Activated naive CD8-positive, alpha-beta T cell treated with anti-CD3 and anti-CD28 coated beads, Interleukin-2, amount 50 U/mL, for 16 hours (primary cell): ENCODE measurements at regions not wholly inside any gene's neighbourhood (a gene's known extent, or its start where the extent isn't known, plus 50 kb on each side); places are given as distances from the start of the nearest gene placed in this dataset.

Experiments used
- DNase-seq: peaks from one replicate; pipeline ENCODE4 v3.0.0-alpha.2; 2020; ENCODE audit warnings: low read depth, low spot score

DNA sequence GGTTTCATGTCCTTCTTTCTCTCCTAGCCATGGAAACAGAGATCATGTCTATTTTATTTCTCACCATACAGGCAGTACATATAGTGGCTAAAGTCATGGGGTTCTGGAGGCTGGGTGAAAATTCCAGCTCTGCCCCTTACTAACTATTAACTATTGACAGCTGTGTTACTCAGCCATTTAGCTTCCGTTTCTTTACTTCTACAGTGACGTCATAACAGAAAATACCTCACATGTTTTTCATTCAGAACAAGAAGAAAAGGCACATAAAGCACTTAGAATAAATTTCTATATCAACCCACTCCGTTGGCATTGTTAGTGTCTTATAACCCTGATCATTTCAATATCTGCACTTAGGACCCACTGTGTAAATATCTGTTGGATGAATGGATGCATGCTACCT, 1506.9 kb upstream of the TMEM132C start:
- DNase-seq, result no peak

DNA sequence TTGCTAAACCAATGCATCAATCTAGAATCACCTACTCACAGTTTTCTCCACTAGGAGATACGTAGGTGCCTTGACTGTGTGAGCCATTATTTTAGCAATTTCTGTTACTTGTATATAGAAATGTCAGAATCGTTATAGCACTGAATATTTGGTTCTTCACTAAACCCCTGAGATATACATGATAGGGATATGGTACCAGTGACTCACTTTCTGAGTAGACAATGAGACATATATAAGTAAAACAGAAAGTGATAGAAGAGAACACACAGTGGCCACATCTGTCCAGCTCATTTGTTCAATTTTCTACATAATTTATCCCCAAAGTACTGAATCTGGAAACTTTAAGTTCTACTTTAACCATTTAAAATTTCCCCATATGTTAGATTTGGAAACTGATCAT, 1505.5 kb upstream of the TMEM132C start:
- DNase-seq, result no peak

DNA sequence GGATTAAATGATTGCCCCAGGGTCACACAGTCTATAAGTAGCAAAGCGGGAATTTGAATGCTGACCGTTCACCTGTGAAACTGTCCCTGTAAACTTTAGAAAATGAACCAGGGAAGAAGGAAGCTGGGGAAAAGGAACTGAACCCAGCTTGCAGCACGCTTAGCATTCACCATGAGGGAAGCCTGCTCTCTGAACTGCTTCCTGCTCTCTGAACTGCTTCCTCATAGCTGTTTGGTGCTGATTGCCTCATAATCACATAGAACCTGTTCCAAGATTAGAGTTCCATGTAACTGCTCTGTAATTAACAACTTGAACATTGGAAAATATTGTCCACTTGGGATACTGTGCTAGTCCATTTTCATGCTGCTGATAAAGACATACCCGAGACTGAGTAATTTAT, 1504.8 kb upstream of the TMEM132C start:
- no peak for DNase-seq

DNA sequence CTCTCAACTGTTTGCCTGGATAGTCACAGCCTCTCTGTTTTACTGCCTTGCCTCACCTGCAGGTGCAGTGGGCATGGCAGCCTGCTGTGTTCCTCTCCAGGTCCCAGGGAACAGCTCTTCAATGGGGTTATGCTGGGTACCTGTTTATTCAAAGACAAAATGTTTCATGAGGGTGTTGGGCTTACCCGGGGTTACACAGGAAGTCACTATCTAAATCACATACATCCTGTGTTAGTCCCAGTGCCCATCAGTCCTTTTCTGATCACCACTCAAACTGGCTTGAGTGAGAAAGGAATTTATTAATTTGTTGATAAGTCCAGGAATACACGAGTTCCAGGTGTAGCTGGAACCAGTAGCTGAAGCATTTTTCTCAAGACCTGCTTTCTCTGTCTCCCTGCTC, 1503.6 kb upstream of the TMEM132C start:
- no peak for DNase-seq

DNA sequence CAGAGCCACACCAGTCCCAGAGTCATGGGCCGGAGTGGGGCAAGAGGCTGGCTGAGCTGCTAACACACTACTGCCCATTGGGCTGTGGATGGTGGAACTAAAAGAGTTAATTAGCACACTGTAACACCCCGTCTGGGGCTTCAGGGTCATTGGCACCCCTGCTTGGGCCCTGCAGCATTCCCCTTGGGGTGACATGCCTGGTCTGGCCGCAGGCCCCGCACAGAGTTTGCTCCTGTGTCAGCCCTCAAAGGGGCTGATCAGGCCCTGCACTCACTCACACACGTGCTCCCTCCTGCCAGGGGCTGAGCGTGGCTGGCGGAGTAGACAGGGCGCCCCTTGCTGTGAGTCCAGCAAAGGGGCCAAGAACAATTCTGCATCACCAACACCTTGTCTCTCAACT, 1499.6 kb upstream of the TMEM132C start:
- DNase-seq, result no peak

DNA sequence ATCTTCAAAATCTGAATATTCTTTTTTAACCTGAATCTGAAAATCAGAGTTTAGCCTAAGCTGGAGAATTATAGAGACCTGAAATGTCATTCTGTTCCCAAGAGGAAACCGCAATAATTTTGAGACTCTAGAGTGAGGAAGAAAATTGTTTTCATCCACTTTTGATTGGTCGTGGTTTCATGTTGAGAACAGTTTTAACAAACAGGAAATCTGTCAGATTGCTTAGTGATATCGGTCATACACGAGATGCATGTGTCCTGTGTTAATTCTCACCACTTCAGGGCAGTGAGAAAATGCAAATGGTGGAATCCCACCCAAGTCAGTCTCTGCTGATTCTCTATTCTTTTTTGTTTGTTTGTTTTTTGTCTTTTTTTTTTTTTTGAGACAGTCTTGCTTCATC, 1498.5 kb upstream of the TMEM132C start:
- DNase-seq, result no peak

DNA sequence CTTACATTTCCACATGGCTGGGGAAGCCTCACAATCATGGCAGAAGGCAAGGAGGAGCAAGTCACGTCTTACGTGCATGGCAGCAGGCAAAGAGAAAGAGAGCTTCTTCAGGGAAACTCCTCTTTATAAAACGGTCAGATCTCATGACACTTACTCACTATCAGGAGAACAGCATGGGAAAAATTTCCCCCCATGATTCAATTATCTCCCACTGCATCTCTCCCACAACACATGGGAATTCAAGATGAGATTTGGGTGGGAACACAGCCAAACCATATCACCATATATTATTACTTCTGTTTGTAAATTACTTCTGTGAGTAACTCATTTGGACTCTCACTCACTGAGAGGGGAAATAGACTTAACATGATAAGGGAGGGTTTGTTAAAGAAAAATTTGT, 1496.8 kb upstream of the TMEM132C start:
- no peak for DNase-seq

DNA sequence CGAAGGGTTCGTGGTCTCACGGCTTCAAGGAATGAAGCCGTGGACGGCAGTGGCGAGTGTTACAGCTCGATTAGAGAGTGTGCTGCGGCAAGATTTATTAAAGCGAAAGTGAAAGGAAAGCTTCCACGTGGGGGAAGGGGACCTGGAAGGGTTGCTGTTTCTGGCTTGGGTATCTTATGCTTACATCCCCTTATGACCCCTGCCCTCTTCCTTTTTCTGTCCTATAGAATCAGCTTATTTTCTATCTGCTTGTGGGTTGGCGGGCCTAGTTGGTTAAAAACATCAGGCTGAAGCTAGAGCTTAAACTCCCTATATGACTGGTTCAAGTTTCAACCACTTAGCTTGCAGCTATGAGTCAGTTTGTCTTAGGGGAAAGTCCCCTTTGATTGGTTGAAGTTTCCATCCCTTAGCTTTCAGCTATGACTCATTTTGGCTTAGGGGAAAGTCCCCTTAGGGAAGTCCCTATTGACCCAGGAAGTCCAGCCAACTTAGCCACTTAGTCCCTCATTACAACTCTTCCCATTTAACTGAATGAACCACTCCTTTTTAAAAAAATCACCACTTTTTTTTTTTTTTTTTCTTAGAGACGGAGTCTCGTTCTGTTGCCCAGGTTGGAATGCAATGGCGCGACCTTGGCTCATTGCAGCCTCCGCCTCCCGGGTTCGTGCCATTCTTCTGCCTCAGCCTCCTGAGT, 1494.7 kb upstream of the TMEM132C start:
- DNase-seq, result no peak

DNA sequence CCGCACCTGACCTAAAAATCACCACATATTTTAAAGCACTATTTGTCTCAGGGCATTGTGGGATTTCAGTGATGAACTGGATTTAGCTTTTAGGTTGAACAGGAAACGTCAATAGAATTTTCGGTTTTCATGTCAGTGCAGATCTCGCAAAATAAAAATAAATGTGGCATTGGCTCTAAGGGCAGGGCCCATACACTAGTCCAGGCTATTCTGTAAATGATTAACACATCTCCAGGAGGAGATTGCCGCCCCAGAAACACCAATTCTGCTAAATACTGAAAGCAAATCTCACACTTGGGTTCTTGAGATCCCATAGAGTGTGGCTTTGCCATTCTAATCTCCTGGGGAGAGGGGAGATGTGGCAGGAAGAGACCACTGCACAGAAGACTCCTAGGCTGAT, 1494.0 kb upstream of the TMEM132C start:
- no peak for DNase-seq

DNA sequence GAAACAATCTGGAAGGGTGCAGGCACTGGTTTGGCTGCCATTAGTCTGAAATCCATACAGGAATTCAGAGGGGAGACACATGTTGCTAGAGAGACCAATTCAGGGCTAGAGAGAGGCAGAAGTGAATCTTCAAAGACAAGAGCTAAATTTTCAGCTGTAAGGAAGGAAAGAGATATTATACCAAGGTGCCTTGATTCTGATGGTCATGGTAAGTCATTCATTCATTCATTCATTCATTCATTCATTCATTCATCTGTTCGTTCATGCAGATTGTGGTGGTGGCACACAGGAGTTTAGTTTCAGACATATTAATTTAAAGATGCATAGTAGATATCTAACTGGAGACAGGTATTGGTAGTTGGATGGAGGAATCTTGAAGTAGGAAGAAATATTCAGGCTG, 1493.5 kb upstream of the TMEM132C start:
- DNase-seq, result no peak

DNA sequence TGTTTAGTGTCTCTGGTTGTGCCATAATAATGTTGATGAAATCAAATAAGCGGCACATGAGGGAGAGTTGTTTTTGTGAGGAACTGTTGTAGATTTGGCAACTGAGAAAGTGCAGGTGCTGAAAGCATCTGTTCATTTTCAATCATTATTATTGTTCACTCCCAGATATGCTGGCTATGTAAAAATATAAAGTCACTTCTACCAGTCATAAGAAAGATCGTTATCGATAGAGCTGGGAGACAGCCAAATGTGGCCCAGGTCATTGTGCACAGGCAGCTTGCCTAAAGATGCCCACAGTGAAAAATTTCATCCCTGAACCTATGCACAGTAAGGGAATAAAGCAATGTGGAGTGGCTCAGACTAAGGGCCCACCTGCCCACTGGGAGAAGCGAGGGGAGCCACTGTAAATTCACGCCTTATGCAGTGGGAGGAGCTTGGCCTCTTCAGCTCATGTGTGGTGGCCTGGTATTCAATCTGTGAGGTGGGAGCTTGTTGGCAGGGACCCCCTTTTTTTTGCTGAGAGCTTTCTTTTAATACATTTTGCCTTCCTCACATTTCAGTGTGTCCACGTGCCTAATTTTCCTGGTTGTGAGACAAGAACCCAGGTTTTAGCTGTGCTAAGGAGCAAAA, 1490.8 kb upstream of the TMEM132C start:
- DNase-seq, result no peak

DNA sequence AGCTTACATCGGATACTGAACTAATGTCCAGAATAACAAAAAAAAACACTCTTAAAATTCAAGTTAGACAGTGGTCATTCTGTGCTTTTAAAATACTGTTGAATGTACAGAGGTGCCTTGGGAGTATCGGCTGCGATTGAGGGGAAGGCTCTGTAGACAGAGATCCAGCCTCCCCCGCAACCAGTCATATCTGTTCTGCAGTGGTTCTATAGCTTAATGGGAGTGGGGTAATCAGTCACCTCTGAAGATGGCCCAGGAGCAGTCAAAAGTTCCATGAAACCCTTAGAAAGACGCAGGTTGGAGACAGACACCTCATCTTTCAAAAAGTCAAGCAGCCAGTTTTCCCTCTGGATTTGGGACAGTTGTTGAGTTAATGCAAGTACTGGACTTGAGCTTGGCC, 1486.6 kb upstream of the TMEM132C start:
- DNase-seq, result no peak

DNA sequence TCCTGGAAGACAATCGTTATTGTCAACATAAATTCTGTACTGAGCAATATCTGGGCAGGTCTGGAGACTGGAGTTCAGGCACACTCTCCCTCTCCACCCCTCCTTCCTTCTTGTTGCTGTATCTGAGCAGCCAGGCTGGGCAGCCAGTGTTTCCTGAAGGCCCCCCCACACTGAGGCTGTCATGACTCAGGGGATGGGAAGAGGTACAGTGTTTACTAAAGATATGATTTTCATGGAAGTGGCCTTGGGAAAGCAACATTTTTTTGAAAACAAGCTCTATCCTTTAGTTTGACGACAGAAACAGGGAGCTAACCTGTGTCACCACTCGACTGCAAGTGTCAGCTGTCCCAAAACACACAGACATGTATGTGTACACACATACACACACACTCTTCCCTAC, 1485.4 kb upstream of the TMEM132C start:
- no peak for DNase-seq

DNA sequence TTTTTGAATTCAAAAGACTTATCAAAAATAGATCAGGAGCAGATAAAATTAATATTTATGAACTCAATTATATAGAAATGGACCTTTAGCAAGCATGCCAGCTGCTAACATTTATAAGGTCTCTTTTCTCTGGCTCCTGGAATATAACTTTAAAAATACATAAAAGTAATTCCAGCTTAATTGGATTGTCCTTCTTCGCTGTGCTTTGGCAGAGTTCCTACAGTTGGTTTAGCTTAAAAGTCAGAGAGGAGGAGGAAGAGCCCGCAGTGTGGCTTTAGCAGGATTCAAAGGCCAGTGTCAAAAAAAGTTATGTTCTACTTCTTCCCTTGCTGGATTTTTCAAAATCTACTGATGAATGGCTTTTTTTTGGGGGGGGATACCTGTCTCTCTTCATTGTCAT, 1484.9 kb upstream of the TMEM132C start:
- no peak for DNase-seq

DNA sequence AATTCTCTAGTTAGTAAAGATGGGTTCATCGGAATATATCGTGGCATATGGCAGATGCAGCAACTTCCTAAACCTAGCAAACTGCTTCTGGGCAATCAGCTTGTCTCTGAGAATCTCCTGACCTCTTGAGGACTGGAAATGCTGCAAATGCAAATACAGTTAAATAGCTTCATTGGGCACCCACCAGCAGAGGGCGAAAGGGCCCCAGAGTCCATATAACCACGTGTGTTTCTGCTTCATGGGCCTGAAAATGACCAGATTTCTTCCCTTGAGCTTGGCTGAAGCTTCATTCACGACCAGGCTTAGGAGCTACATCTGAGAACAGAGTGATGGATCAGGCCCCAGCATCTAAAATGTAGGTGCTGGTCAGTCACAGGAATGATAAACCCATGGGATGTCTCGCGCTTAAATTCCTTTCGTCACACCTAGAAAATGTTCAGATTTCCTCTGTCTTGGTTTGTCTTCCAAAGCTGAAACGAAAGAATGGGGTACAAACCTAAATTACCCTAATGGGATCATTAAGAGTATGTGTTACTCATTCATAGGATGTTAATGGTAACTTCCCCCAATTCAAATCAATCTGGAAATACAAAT, 1482.5 kb upstream of the TMEM132C start:
- no peak for DNase-seq

DNA sequence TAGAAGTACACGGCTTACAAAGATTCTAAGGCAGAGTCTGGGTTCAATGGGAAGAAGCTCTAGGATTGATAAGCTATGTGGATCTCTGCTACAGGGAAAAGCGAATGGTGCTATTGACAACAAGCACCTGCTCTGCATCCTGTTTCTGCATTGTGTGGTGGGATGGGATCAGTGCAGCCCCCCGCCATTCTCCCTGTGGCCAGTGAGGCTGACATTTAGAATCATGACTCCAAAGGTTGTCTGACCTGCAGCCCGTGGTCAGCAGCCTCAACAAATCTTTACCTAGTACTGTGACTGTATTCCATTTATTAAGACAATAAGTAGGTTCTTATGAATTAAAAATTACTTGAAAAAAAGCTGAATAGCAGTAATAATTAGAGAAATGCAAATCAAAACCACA, 1477.0 kb upstream of the TMEM132C start:
- DNase-seq, result no peak

DNA sequence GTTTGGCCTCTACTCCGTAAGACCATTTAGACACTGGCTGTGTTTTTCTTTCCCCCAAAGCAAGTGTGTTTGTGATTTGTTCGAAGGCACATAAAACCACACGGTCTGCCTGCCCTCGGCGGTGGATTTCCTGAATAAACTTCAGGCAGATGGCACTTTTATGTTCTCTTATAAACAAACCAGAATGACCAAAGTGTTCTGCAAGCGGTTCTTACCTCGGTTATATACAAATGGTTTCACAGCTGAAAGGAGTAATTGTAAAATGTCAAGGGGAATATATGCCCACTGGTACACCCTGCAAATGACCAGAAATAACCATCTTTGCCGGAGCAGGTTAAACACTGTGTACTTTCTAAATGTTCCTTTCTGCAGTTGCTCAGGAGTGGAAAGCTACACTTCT, 1475.8 kb upstream of the TMEM132C start:
- no peak for DNase-seq

DNA sequence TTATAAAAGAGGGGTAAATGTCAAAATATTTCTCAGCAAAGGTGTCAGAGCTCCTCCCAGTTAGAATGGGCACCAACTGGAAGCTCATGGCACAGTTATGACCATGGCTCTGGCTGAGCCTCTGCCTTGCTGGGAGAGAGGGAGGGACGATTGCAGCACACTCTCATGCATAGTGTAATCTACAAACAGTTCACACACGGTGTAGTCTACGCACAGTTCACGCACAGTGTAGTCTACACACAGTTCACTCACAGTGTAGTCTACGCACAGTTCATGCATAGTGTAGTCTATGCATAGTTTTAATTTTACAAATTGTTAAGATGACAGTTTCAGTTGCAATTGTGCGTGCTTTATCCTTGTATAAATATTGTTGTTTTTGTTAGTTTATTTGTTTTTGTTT, 1474.6 kb upstream of the TMEM132C start:
- DNase-seq, result no peak

DNA sequence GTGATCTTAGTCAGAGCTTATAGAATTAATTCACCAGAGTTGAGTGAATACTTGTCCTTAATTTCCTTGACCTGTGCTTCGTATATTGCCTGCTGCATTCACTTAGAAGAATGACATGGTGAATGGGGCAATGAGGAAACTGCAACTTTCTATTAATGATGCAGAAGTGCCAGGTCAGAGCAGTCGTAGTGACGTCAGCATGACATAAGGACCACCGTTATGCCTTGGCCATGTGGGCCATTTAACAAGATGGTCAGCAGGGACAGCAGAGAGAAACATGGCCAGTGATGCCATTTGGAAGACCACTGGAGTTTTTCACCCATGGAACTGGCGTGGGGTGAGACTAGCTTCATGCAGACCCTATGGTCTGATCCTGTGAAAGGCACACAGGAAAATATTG, 1469.4 kb upstream of the TMEM132C start:
- DNase-seq, result no peak

DNA sequence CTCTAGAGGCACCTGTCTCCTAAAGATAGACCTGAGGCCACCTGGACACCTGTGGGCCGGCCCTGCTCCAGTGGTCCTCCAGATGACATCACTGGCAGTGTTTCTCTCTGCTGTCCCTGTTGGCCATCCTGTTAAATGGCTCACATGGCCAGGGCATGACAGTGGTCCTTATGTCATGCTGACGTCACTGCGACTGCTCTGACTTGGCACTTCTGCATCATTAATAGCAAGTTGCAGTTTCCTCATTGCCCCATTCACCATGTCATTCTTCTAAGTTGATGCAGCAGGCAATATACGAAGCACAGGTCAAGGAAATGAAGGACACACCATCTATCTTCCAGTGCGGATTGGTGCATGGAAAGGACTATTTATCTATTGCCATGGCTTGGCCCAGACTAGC, 1468.5 kb upstream of the TMEM132C start:
- DNase-seq, result no peak

DNA sequence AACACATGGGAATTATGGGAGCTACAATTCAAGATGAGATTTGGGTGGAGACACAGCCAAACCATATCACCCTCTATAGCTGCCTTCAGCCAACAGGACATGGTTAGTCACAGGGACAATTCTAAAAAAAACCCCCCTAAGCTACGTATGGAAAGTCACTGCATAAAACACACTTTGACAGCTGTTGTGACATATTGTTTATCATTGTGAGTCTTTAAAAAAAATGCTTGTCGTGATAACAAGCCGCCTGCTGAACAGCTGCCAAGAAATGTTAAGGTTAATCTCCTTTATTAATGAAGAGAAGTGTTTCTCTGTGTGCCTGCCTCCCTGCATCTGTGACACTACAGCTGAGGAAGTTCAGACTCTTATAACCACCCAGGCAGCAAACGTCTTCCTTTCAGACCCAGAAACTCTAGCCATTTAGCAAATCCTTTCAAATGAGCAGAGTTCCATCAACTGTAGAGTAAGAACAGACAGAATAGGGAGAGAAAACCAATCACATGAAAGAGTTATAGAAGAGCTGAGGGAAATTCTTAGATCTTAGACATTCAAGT, 1459.6 kb upstream of the TMEM132C start:
- DNase-seq, result no peak

DNA sequence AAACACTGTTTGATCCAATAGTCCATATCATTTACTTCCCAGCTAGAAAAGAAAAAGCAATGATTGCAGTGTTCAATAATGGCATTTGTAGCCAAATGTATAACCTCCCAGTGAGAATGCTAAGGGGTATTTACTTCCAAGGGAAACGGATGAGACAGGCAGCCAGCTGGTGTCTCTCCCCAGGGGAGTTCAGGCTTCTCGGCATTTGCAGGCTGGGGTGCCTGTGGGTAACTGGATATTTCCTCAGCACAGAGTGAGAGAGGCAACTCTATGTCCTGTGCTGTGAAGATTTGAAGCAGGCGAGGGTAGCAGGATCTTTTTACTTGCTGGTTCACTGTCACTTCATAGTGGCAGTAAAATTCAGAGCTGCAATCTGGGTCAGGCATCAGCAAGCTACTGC, 1455.6 kb upstream of the TMEM132C start:
- DNase-seq, result no peak

DNA sequence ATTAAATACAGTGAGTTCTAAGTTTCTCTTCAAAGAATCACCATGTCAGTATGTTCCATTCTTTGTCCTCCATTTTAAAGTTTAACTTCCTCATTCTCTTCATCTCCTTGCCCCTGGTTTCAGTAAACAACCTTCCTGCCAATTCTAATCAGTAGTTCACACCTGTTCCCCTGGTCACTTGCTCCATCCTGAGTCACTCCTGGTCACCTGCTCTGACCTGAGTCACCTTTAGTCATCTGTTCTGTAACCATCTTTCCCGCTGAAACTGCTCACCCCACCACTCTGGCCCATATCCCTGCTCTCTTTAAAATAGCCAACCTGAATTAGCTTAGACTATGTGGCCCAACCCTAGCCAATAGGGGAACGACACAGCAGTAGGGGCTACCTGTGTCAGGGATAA, 1447.4 kb upstream of the TMEM132C start:
- no peak for DNase-seq
